GM23248 (cell line): ENCODE measurements at regions not wholly inside any gene's neighbourhood (a gene's known extent, or its start where the extent isn't known, plus 50 kb on each side); places are given as distances from the start of the nearest gene placed in this dataset.

Experiments used
- EZH2 ChIP-seq: fragments of 200-600 bp; sonication (generic); IDR thresholded peaks from 2 replicates; pipeline ENCODE4 v1.6.1; 2018; ENCODE audit warnings: antibody characterized with exemption, mild to moderate bottlenecking; ENCODE audit not compliant: insufficient read depth, poor library complexity, severe bottlenecking
- EZH2phosphoT487 ChIP-seq: fragments of 200-600 bp; sonication (generic); IDR thresholded peaks from 2 replicates; pipeline ENCODE4 v1.6.1; 2018; ENCODE audit warnings: antibody characterized with exemption, moderate library complexity, mild to moderate bottlenecking, low read depth; ENCODE audit not compliant: insufficient read depth

DNA sequence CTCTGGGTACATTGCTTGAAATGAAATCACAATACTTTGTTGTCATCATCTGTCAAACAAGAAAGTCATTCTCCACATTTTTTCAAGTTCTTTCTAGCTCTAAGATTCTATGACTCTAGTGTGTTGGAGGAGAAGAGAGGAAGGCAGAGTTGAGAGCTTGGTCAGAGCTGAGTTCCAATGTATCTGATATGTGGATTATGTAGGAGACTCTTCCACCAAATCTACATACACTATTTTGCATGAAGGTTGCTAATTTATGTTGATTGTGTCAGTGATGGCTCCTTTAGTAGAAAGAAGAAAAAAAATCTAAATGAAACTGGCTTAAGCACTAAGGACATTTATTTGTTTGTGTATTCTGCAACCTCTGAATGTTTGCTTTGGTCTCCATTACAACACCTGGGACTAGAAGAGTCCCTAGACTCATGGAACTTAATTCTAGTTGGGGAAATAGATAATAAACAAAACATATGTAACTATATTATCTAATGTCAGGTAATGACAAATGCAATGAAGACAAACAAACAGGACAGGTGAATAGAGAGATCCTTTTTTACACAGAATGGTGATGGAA is 691.9 kb downstream of the UQCRFS1 start:
- no peak for TF ChIP-seq EZH2
- TF ChIP-seq EZH2phosphoT487 = no peak
